ENCODE measurements at regions not wholly inside any gene's neighbourhood (a gene's known extent, or its start where the extent isn't known, plus 50 kb on each side); places are given as distances from the start of the nearest gene placed in this dataset.

- TF ChIP-seq CTCF (IDR thresholded peaks at IDR 0.05) (no peak; the same call in 2 of the 3 replicates), HDAC2 (IDR thresholded peaks at IDR 0.05) (no peak)
Observed at GRCh38 chr5:7015586-7016256, 302.5 kb downstream of the TENT4A start.

All from A549 (cell line).